ELR (cell line): ENCODE measurements at regions not wholly inside any gene's neighbourhood (a gene's known extent, or its start where the extent isn't known, plus 50 kb on each side); places are given as distances from the start of the nearest gene placed in this dataset.
"Not testable (repeated sequence)": the region's sequence is repeated elsewhere in the genome, so short reads cannot be mapped to it uniquely, and the experiment has no call there.

Source experiments
- DNase-seq: peaks from one replicate; pipeline ENCODE4 v3.0.0-alpha.2; 2015; ENCODE audit warnings: low read depth

DNA sequence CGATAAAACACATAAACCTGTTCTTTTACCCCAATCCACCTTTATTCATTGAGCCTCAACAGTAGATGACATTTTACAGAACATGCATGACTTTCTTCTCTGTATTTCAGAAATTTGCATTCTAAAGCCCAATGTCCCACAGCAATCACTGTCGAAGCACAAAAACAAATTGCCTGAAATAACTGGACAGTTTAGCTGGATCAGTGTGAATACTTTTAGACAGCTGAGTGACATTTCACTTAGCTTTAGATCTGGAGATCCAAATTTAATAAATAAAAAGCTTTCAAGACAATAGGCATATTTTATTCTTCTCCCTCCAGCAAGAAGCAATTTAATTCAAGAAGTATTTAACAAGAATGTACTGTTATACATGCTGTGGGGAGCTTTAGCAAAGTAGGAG is 109.1 kb upstream of the FSCB start:
- no peak for DNase-seq

DNA sequence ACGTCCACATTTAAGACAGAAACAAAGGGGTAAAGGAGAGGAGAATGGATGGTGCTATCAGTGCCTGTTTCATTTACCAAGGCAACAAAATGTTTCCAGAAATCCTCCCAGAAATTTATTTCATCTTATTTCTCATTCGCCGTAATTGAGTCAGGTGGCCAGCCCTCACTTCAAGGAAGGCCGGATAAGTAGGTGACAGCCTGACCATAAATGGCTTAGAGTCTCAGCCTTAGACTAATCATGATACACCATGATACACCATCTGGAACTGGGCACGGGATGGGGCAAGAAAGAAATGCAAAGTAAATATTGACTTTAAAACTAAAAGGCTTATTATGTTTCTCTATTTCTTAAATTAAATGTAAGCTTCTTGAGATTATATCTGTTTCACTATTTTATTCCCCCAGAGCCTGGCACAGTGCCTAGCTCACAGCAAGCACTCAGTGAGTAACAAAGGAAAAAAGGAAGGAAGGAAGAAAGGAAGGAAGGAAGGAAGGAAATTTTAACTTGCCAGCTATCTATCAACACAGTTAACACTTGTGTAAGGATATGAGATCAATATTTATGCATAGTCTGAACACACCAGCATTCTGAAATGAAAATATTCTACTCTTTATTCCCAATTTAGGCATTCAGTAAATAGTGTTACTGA is 106.1 kb upstream of the FSCB start:
- DNase-seq, result no peak

DNA sequence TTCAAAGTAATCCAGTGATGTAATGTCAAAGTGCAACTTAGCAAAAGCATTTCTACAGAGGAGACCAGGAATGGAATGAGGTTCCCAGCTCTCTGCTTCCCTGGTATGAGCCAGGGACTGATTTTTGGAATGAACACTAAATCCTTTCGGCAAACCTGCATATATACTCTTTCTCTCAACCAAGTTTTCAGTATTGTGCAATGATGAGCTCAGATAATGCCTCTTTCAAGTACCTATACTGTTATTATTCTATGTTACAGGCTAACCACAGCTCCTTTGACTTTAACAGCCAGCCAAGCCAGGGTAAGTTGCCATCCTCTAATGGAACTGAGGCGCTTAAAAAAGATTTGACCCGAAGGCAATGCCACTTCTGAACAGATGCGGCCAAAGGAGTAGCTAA is 104.9 kb upstream of the FSCB start:
- DNase-seq, result no peak

DNA sequence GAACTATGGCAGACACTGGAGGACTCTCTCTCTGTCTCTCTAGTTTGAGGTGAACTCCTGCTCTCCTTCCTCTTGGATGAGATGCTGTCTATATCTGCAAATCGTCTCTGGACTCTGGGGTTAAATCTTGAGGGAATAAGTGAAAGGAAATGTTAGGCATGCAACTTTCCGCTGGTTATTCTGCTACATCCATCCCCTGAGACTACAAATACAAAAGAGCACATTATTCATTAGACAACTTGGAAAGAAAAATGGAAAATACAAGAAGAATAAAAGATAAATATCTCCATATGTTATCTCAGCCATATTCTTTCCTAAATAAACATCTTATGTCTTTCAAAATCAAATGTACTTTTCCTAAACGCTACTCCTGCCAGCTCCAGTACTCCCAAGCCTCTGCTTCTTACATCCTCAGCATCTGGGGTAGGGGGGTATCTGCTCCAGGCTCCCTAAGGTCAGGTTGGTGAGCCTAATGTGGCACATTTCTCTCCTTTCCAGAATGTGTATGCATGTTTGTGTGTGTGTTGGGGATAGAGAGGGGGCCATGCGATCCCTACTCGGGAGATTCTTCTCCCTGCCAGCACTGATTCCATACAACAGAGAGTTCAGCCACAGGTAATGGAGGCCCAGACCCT is 102.9 kb upstream of the FSCB start:
- no peak for DNase-seq

DNA sequence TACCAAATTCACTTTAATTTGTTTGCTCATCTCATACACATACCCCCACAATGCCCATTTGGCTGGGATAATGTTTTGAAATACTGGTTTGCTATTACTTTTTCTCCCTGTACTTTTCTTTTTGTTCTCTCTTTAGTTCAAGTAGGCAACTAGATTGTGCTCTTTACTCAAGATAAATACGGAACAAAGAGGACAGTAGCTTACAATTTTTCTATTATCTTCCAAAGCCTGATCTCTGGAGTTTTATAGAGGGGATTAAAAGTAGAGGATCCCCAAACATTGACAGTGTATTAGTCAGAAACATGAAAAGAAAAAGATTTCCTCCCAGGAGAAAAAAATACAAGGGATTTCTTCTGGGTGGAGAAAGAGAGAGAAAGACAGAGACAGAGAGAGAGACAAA is 102.1 kb upstream of the FSCB start:
- DNase-seq, result no peak

DNA sequence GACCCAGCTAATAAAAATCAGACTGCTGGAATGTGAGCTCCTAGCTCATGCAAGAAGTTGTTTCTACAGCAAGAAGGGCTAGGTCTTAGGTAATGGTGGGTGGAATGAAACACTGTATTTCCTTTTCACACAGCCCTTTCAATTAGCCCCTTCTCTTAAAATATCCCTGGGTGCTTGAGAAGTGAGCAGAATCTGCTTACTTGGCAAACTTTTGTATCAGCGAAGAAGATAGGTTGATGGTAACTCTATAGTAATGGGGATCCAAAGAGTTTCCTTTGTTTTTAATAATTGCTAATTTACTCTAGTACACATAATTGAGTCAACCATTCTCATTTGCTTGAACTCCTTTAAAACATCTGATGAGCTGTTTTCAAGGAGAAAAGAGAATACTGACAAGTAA is 100.6 kb upstream of the FSCB start:
- no peak for DNase-seq

DNA sequence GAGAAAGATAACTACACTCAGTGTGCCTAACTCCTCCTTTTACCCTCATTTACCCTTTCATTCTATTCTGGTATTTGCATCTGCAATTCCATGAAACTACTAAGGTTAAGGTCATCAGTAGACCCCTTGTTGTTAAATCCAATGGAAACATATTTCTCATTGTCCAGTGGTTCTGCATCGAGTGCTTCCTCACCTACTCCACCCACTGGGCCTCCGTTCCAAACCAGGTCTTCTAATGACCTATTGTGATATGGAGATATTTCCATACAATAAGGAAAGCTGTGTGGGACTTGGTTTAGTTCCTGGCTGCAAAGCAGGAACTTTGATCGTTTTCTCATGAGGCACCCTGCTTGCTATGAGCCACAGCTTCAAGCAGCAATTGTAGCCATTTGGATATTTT is 99.5 kb upstream of the FSCB start:
- DNase-seq, result no peak

DNA sequence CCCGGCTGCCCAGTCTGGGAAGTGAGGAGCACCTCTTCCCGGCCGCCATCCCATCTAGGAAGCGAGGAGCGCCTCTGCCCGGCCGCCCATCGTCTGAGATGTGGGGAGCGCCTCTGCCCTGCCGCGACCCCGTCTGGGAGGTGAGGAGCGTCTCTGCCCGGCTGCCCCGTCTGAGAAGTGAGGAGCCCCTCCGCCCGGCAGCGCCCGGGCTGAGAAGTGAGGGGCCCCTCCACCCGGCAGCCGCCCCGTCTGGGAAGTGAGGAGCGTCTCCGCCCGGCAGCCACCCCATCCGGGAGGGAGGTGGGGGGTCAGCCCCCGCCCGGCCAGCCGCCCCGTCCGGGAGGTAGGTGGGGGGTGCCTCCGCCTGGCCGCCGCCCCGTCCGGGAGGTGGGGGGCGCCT is 94.2 kb upstream of the FSCB start:
- not testable (repeated sequence) for DNase-seq

DNA sequence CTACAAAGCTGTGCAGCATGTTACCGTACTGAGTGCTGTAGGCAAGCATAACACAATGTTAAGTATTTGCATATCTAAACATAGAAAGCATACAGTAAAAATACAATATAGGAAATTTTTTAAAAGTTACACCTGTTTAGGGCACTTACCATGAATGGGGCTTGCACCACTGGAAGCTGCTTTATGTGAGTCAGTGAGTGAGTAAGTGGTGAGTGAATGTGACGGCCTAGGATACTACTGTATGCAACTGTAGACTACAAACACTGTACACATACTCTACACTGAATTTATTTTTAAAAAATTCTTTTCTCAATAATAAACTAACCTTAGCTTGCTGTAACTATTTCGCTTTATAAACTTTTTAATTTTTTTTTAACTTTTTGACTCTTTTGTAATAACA is 82.1 kb upstream of the FSCB start:
- DNase-seq, result peak; percentile 39

DNA sequence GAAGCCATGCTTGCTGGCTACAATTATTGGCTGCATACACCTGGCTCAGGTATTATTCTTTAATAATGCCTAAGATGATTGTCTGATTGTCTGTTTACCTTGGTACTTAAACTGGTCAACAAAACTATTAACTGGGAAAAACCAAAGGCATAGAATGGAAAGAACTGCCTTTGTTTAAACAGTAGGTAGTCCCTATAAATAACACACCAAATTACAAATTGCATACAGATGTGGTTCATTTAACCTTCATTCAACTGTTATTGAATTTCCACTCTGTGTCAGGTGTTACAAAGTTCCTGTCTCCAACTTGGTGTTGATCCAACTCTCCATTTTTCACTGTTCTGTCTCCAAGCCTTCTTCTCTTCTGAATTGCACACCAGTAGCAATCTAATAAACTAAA is 79.8 kb upstream of the FSCB start:
- no peak for DNase-seq

DNA sequence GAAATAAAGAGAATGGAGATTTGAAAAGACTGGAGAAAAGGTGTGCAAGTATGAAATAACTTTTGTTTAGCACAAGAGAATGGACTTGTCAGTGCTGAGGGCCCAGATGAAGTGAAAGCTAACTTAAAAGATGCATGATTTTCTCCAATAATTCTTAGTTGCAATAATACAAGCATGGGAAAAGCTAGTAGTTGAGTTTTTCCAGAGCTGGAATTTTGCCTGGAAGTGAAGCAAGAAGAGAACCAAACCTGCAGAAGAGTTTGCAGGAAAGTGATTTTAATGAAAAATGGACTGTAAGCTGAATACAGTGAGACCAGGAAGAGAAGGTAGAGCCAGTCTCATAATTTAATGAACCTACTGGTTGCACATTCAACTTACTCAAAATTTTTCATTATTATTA is 69.3 kb upstream of the FSCB start:
- no peak for DNase-seq

DNA sequence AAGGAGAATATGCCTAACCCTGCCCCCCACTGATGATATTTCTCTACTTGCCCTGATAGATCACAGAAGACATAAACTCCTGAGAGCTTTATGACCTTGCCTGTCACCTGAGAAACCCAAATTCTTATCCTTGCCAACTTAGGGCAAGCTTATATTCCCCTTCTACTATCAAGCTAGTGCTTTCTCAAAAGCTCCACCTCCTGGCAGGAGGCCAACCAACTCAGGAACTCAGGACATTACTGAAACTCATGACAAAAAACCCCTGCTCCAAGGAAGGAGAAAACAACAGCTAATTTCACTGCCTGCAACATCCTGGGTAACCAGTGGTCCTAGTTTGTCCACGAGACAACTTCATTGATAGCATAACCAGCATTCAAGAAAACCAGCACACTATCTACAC is 60.9 kb upstream of the FSCB start:
- DNase-seq, result no peak

DNA sequence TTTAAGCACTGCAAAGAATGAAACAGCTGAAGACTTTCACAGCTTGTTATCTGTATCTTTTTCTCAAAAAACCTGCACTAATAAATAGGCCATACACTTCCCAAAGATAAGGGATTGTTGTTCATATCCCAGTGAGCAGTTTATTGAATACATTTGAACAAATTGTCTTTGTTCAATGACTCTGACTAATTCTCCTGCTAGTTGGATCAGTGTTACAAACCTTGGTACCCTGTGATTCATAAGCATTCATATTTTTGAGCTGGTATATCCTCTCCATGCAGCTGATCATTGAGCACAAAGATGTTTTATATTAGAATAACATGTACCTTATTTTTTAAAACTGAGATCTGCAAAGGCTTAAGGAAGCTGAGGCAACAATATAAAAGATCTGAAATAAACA is 58.9 kb upstream of the FSCB start:
- peak; percentile 3 for DNase-seq

DNA sequence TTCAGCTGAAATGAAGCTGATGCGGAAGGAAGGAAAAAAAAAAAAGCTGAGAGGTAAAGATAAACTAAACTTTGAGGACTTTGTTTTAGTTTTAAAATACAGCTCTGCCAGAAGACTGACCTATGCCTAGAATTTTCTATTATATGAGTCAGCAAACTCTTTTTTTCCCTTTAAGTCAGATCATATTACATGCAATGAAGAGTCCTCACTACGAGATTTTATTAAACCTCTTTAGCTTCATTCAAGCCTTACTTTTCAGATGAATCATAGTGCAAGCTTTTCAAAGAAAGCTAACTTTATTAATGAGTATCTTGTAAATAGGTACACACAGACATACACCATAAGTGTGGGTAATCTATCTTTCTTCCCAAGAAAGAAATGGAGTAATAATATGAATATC is 57.8 kb upstream of the FSCB start:
- no peak for DNase-seq
